ENCODE measurements at regions not wholly inside any gene's neighbourhood (a gene's known extent, or its start where the extent isn't known, plus 50 kb on each side); places are given as distances from the start of the nearest gene placed in this dataset.

- TF ChIP-seq CTCF (IDR thresholded peaks at IDR 0.05) (no peak), POLR2A (IDR thresholded peaks at IDR 0.05) (no peak)
Measured at GRCh38 chr17:77445760-77446532, 305.2 kb downstream of the SEC14L1 start.
